Right lobe of liver (tissue), 4 donors: ENCODE measurements at regions not wholly inside any gene's neighbourhood (a gene's known extent, or its start where the extent isn't known, plus 50 kb on each side); places are given as distances from the start of the nearest gene placed in this dataset.

Experiments used
- CTCF ChIP-seq, 4 donors: fragments of 200-600 bp in 3 of 4; fragments of 450-650 bp in 1 of 4; IDR thresholded peaks; one replicate each; pipeline versions ENCODE4 v1.5.1 to v1.8.0; 2016 to 2022; ENCODE audit warnings: antibody characterized with exemption in 4 of 4, mild to moderate bottlenecking in 2 of 4
- POLR2A ChIP-seq: fragments of 450-650 bp; IDR thresholded peaks from one replicate; pipeline ENCODE4 v1.6.1; 2017; ENCODE audit warnings: antibody characterized with exemption, mild to moderate bottlenecking
- donor health status: DM: no; HTN: no; CAD: no.
- donor health status: DM: no; HTN: no; CAD: no.
- donor health status: DM: no; HTN: yes; CAD: no.

DNA sequence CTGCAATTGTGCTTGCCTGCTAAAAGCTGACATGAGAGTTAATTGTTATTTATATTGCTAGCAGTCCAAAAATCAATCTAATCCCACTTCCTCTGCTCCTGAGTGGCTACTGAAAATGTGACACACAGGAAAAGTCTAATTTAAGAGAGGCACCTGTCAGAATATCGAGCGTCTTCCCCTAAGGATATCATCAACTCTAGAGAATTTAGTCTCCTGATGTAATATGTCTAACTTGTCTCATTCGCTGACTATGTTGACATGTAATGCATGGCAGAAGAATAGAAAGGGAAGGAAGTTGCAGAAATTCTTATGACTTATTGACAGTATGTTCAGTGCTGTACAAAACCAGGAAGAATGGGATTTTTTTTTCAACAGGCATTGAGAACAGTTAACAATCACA, 893.4 kb upstream of the CDH8 start:
- TF ChIP-seq CTCF (IDR thresholded peaks at IDR 0.05) = no peak
- no peak for TF ChIP-seq POLR2A
